GM06990 (cell line): ENCODE measurements at regions not wholly inside any gene's neighbourhood (a gene's known extent, or its start where the extent isn't known, plus 50 kb on each side); places are given as distances from the start of the nearest gene placed in this dataset.

Experiments used
- DNase-seq: peaks from one replicate; pipeline ENCODE4 v3.0.0-alpha.2; 2011; ENCODE audit not compliant: insufficient read length; ENCODE audit errors: extremely low read depth
- H3K27me3 ChIP-seq: replicated peaks from 2 replicates; pipeline ENCODE4 v1.6.0; 2011; ENCODE audit warnings: low read length; ENCODE audit not compliant: control insufficient read depth, insufficient read depth
- H3K36me3 ChIP-seq: 2 replicates; pipeline ENCODE4 v1.5.1; 2011; ENCODE audit warnings: low read length; ENCODE audit not compliant: control insufficient read depth, insufficient read depth
- H3K4me3 ChIP-seq: replicated peaks from 2 replicates; pipeline ENCODE4 v1.5.1; 2011; ENCODE audit warnings: low read depth, mild to moderate bottlenecking, control low read depth, low read length
- CTCF ChIP-seq: IDR thresholded peaks from 2 replicates; pipeline ENCODE4 v1.5.1; 2011; ENCODE audit warnings: low read length, control low read depth, mild to moderate bottlenecking, inconsistent platforms; ENCODE audit not compliant: insufficient read depth, poor library complexity, severe bottlenecking

- no peak for TF ChIP-seq CTCF
- Histone ChIP-seq H3K27me3 (no peaks in the 10 kb centered on the region; the same call in none of the 2 replicates), H3K4me3 (no peak overlapping the region), H3K36me3 (no peaks in the 10 kb centered on the region)
- no peak for DNase-seq
Observed at GRCh38 chr3:41044523-41044922, 154.8 kb upstream of the CTNNB1 start.

DNA sequence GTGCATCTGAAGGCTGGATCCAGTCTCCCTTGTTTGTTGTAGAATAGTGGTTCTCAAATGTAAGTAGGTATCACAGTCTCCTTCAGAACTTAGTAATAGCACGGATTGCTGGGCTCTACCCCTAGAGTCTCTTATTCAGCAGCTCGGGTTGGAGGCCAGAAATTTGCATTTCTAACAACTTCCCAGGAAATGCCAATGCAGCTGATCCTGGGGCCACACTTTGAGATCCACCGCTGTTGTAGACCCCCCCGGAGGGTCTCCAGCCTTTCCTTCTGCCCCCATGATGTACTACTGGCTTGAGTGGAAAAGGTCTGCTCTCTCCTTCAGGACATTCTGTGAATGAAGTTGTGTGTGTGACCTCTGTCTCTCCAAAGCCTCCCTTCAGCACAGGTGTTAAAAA lies 153.8 kb upstream of the CTNNB1 start:
- DNase-seq = no peak
- Histone ChIP-seq H3K27me3 (no peaks in the 10 kb centered on the region; the same call in none of the 2 replicates), H3K4me3 (no peak overlapping the region), H3K36me3 (no peaks in the 10 kb centered on the region)
- no peak for TF ChIP-seq CTCF

DNA sequence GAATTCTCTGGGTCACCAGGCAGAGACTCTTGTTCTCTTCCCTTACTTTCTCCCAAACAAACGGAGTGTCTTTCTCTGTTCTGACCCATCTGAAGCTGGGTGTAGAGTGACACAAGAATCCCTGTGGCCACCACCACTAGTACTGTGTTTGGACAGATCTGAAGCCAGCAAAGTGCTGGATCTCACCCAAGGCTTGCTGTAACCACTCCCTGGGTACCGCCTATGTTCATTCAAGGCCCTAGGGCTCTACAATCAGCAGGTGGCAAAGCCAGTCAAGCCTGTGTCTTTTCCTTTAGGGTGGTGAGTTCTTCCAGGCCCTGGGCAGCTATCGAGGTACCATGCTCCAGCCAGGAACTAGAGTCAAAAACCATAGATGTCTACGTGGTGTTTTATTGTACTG lies 149.2 kb upstream of the CTNNB1 start:
- Histone ChIP-seq H3K27me3 (no peaks in the 10 kb centered on the region), H3K36me3 (no peaks in the 10 kb centered on the region), H3K4me3 (no peak overlapping the region)
- TF ChIP-seq CTCF = no peak
- no peak for DNase-seq

DNA sequence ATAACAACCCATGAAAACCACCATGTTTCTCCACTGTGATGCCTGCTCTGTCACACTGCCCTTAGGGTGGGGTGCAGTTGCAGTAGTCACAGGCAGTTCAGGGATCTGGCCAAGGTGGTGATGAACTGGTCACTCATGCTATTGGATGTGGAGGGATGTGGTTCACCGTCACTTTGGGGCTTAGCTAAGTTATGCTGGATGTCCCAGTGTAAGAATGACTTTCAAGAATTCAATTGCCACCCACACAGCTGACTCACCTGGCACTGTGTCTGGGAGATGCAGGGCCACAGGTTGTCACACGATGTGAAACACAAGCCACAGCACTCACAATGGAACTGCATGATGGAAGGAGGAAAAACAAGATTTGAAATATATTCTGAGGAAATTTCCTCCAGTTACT lies 146.1 kb upstream of the CTNNB1 start:
- TF ChIP-seq CTCF = no peak
- Histone ChIP-seq H3K4me3 (no peak overlapping the region), H3K27me3 (no peaks in the 10 kb centered on the region), H3K36me3 (no peaks in the 10 kb centered on the region)
- no peak for DNase-seq

- Histone ChIP-seq H3K36me3 (no peaks in the 10 kb centered on the region), H3K27me3 (no peaks in the 10 kb centered on the region), H3K4me3 (no peak overlapping the region)
- DNase-seq = no peak
- no peak for TF ChIP-seq CTCF
Observed at GRCh38 chr3:41060106-41060505, 139.2 kb upstream of the CTNNB1 start.

DNA sequence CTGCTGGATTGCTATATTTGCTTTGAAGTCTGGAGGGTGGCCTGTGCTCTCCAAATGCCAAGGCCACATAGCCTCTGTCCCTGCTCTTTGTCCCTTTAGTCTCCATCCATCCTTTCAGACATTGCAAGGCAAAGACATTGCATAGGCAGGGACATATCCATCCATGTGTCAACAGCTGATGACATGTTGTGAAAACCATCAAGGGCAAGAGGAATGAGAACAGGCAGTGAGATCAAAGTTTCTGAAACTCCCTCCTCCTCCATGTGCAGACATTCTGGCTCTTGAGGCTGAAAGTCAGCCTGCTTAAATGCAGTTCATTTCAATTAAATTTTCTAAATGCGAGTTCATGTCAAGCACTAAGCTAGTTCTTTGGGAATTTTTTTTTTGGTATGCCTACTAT lies 135.2 kb upstream of the CTNNB1 start:
- TF ChIP-seq CTCF = no peak
- DNase-seq = no peak

More for the DNA sequence above, 135.2 kb upstream of the CTNNB1 start:
- no peak overlapping the region for H3K4me3 ChIP-seq
- no peaks in the 10 kb centered on the region for H3K27me3 ChIP-seq
- no peaks in the 10 kb centered on the region for H3K36me3 ChIP-seq
